Limb (tissue), 2 donors: ENCODE measurements at regions not wholly inside any gene's neighbourhood (a gene's known extent, or its start where the extent isn't known, plus 50 kb on each side); places are given as distances from the start of the nearest gene placed in this dataset.
"Not testable (repeated sequence)": the region's sequence is repeated elsewhere in the genome, so short reads cannot be mapped to it uniquely, and the experiment has no call there.

Experiments
- DNase-seq, 2 donors: peaks; one replicate each; pipeline ENCODE4 v3.0.0-alpha.2; 2016; ENCODE audit errors: extremely low spot score in 2 of 2

DNA sequence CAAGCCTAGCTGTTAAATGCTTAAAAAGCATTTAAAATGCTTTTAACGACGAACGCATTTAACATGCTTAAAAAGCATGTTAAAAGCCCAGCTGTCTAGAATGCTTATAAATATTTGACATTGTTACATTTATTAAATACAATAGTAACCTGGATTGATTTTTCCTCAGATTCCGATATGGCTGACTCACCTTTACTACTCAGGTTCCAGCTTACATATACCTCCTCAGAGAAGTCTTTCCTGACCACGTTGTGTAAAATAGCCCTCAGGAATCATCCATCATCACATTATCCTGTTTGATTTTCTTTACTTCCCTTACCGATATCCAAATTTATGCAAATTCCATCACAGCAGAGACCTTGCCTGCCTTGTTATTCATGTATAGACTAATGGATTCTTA lies 51.4 kb downstream of the SLC41A2 start:
- no peak for DNase-seq

- not testable (repeated sequence) for DNase-seq
Observed at GRCh38 chr12:104905446-104905845, 52.6 kb downstream of the SLC41A2 start.

DNA sequence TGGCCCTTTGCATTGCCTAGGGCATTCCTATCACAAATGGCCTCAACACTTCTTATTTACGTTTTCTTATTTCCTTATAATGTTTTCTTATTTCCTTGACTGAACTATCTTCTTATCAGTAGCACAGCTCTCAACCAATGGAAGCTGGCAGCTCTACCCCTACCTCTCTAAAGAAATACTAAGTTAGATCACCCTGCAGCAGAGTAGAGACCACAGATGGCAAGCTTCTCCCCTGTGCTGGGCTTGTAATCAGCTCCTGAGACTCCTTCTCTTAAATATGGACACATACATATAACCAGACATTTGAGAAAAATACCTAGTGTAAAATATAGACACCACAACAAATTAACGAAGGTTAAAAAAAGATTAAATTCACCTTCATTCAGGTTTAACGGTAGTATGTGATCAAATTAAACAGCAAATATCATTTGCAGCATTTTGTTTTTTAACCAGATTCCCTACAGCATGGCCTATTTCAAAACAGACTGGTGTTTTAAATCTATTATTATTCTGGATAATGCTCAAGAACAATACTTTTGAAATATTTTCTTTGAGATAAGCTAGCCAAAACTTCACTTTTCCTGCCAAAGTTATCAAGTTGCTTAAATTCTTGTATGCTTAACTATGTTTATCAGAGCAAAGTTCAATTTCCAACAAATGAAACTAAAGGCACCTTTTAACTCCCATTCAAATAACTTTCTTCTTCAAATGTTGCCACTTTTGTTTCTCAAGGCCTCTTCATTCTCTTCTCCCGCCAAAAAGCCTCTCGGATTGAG lies 54.3 kb downstream of the SLC41A2 start:
- no peak for DNase-seq

GRCh38 chr12:104902125-104902524 lies 56.0 kb downstream of the SLC41A2 start:
- DNase-seq, result no peak

DNA sequence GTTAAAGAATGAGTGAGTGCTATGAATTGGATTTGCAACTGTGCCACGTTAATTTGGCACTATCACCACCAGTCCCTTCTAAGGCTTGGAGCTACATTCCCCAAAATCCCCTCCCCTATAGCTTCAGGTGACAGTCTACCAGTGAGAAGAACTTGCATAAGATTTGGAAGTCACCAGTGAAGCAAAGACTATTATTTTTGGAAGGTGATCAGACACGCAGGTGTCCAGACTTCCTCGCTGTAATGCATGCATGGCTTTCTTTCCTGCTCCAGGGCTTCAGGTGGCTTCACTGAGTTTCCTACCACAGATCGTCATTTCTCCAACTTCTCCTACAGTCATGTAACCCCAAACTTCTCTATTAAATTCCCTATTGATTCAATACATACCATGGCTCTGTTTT lies 61.4 kb downstream of the SLC41A2 start:
- DNase-seq, result no peak

GRCh38 chr12:104896146-104896545 lies 61.9 kb downstream of the SLC41A2 start:
- no peak for DNase-seq

GRCh38 chr12:104895415-104895814 lies 62.7 kb downstream of the SLC41A2 start:
- DNase-seq, result no peak

GRCh38 chr12:104890476-104891096 lies 67.5 kb downstream of the SLC41A2 start:
- no peak for DNase-seq

- no peak for DNase-seq
Observed at GRCh38 chr12:104889735-104890134, 68.4 kb downstream of the SLC41A2 start.

DNA sequence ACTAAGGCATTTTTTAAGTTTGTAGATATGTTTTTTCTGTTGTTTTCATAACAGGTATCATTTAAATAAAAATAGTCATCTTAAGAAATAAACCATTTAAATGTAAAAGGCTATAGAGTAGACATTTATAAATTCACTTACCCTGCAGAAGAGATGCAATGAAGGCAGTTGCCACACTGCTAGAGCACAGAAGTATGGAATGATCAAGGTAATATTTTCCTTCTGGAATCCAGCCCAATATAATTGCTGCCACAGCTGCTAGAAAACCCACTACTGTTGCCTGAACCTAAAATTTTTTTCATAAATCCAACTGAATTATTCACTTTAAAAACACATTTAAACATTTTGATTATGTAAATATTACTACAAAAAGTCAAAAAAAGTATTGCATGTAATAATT lies 69.2 kb downstream of the SLC41A2 start:
- no peak for DNase-seq

GRCh38 chr12:104888481-104888880 lies 69.6 kb downstream of the SLC41A2 start:
- no peak for DNase-seq

GRCh38 chr12:104887452-104887851 lies 70.6 kb downstream of the SLC41A2 start:
- no peak for DNase-seq

- no peak for DNase-seq
Observed at GRCh38 chr12:104886418-104887401, 71.4 kb downstream of the SLC41A2 start.

GRCh38 chr12:104878858-104879257 lies 79.2 kb downstream of the SLC41A2 start:
- DNase-seq, result not testable (repeated sequence)

- DNase-seq, result peak; percentile 54 to 85
Observed at GRCh38 chr12:104877103-104877705, 80.9 kb downstream of the SLC41A2 start.

DNA sequence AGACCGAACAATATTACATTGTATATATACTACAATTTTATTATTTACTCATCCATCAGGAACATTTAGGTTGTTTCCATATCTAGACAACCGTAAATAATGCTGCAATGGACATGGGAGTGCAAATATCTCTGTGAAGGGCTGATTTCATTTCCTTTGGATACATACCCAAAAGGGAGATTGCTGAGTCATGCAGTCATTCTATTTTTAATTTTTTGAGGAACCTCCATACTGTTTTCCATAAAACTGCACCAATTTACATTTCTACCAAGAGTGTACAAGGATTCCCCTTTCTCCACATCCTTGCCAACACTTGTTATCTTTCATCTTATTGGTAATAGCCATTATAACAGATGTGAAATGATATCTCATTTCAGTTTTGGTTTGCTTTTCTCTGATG lies 84.7 kb downstream of the SLC41A2 start:
- DNase-seq, result no peak

- no peak for DNase-seq
Observed at GRCh38 chr12:104870797-104871196, 87.3 kb downstream of the SLC41A2 start.

DNA sequence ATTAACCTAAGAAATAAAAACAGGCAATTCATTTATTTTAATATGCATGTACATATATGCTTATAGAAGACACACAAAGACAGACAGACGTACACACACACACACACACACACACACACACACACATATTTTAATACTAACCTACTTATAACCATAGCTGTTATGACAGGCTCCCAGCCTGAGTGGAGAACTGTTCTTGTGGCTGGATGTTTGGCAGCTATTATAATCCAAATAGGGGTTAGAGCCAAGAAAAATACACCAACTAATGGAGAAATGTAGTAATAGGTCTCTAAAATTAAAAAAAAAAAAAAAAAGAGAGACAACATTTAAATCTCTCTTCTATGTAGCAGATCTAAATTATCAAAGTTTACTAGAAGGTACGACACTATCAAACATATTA lies 91.8 kb downstream of the SLC41A2 start:
- no peak for DNase-seq

DNA sequence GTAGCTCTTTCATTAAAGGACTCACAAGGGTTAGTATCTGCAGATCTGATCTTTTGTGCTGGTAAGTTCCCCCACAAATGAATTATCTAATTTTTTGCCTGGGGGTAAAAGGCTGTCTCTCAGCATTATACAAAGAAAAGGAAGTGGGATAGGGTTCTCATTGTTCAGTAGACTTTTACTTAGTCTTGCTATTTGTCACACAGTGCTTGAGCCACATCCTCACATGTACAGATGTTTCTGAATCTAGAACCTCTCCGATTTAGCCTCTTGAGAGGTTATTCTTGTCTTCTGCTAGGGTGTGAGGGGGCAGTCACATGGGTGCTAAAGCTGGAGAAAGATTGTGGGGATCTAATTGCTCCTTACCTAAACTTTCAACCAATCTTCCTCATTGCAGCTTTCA lies 93.0 kb downstream of the SLC41A2 start:
- DNase-seq, result no peak

DNA sequence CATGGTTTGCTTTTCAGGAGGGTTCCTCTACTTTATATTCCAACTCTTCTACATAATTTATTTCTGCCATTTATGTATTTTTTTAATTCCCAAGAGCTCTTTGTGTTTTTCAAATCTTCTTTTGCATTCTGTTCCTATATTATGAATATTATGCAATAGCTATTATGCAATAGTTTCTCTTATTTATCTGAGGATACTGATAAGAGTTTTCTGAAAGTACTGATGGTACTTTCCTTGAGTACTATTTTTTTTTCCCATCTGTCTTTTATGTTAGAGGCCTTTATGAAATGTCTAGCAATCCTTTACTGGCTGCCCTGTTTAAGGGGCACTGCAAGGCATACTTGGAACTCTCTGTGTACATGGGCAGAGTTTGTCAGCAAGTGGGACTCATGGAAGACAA lies 93.4 kb downstream of the SLC41A2 start:
- no peak for DNase-seq

DNA sequence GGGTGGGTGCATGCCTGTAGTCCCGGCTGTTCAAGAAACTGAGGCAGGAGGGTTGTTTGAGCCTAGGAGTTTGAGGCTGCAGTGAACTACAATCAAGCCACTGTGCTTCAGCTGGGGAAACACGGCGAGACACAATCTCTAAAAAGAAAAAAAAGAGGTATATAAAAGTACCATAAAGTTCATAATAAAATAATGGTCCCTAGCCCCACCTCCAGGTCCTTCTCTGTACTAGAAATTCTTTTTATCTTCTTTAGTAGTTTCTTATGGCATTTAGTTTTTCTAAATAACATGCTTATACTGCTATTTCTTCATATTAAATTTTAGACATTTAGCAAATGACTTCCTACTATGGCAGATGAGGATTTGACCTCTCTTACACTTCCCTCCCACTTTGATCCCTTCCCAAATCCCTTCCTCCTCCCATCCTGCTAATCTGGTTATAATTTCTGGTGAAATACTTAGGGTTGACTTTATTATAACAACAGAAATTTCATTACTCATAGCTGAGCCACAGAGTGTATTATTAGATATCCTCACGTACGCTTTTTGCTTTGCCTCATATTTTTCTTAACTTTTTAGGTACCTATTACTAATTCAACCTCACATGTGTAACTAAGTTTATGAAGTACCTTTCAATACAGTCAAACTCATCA lies 94.7 kb downstream of the SLC41A2 start:
- no peak for DNase-seq
